ENCODE measurements at regions not wholly inside any gene's neighbourhood (a gene's known extent, or its start where the extent isn't known, plus 50 kb on each side); places are given as distances from the start of the nearest gene placed in this dataset.

- TF ChIP-seq FOXP2 (optimal IDR thresholded peaks at IDR 0.05; ENCODE audit: borderline replicate concordance, extremely low read depth, extremely low read length, insufficient read depth) (no peak), POLR2AphosphoS5 (IDR thresholded peaks at IDR 0.05; ENCODE audit: low read depth, low read length) (no peak), SIN3A (IDR thresholded peaks at IDR 0.05; ENCODE audit: borderline replicate concordance, insufficient read depth, low read length) (no peak), REST (IDR thresholded peaks at IDR 0.05; ENCODE audit: insufficient read depth in 1 of 2, low read depth in 2 of 2, low read length in 2 of 2) (no peak), TAF1 (IDR thresholded peaks at IDR 0.05; ENCODE audit: borderline replicate concordance, insufficient read depth, low read length) (no peak)
Observed at GRCh38 chr12:45557016-45557415, 172.5 kb upstream of the ARID2 start.

- TF ChIP-seq FOXP2 (optimal IDR thresholded peaks at IDR 0.05; ENCODE audit: borderline replicate concordance, extremely low read depth, extremely low read length, insufficient read depth) (no peak), TAF1 (IDR thresholded peaks at IDR 0.05; ENCODE audit: borderline replicate concordance, insufficient read depth, low read length) (no peak), SIN3A (IDR thresholded peaks at IDR 0.05; ENCODE audit: borderline replicate concordance, insufficient read depth, low read length) (no peak), REST (IDR thresholded peaks at IDR 0.05; ENCODE audit: insufficient read depth in 1 of 2, low read depth in 2 of 2, low read length in 2 of 2) (no peak), POLR2AphosphoS5 (IDR thresholded peaks at IDR 0.05; ENCODE audit: low read depth, low read length) (no peak)
Observed at GRCh38 chr12:45558353-45558752, 171.2 kb upstream of the ARID2 start.

GRCh38 chr12:45559537-45559936 lies 170.0 kb upstream of the ARID2 start:
- TF ChIP-seq TAF1 (IDR thresholded peaks at IDR 0.05; ENCODE audit: borderline replicate concordance, insufficient read depth, low read length) = no peak
- no peak for TF ChIP-seq SIN3A (IDR thresholded peaks at IDR 0.05; ENCODE audit: borderline replicate concordance, insufficient read depth, low read length)
- TF ChIP-seq REST (IDR thresholded peaks at IDR 0.05; ENCODE audit: insufficient read depth in 1 of 2, low read depth in 2 of 2, low read length in 2 of 2) = no peak
- TF ChIP-seq FOXP2 (optimal IDR thresholded peaks at IDR 0.05; ENCODE audit: borderline replicate concordance, extremely low read depth, extremely low read length, insufficient read depth) = no peak
- TF ChIP-seq POLR2AphosphoS5 (IDR thresholded peaks at IDR 0.05; ENCODE audit: low read depth, low read length) = no peak

- TF ChIP-seq SIN3A (IDR thresholded peaks at IDR 0.05; ENCODE audit: borderline replicate concordance, insufficient read depth, low read length) = no peak
- TF ChIP-seq REST (IDR thresholded peaks at IDR 0.05; ENCODE audit: insufficient read depth in 1 of 2, low read depth in 2 of 2, low read length in 2 of 2) = no peak
- no peak for TF ChIP-seq TAF1 (IDR thresholded peaks at IDR 0.05; ENCODE audit: borderline replicate concordance, insufficient read depth, low read length)
- no peak for TF ChIP-seq POLR2AphosphoS5 (IDR thresholded peaks at IDR 0.05; ENCODE audit: low read depth, low read length)
- TF ChIP-seq FOXP2 (optimal IDR thresholded peaks at IDR 0.05; ENCODE audit: borderline replicate concordance, extremely low read depth, extremely low read length, insufficient read depth) = no peak
Observed at GRCh38 chr12:45560689-45561088, 168.8 kb upstream of the ARID2 start.

GRCh38 chr12:45561488-45561887 lies 168.0 kb upstream of the ARID2 start:
- TF ChIP-seq SIN3A (IDR thresholded peaks at IDR 0.05; ENCODE audit: borderline replicate concordance, insufficient read depth, low read length) = no peak
- no peak for TF ChIP-seq TAF1 (IDR thresholded peaks at IDR 0.05; ENCODE audit: borderline replicate concordance, insufficient read depth, low read length)
- no peak for TF ChIP-seq REST (IDR thresholded peaks at IDR 0.05; ENCODE audit: insufficient read depth in 1 of 2, low read depth in 2 of 2, low read length in 2 of 2)
- no peak for TF ChIP-seq POLR2AphosphoS5 (IDR thresholded peaks at IDR 0.05; ENCODE audit: low read depth, low read length)

Measured in PFSK-1 (cell line).